GM12878 (cell line): ENCODE measurements at regions not wholly inside any gene's neighbourhood (a gene's known extent, or its start where the extent isn't known, plus 50 kb on each side); places are given as distances from the start of the nearest gene placed in this dataset.
"Not testable (repeated sequence)": the region's sequence is repeated elsewhere in the genome, so short reads cannot be mapped to it uniquely, and the experiment has no call there.

Experiments used
- ATAC-seq: fragments of 200-7000 bp; cut with Tn5 transposase; 3 replicates; pipeline ENCODE4 v1.9.1; 2020; ENCODE audit warnings: mild to moderate bottlenecking, moderate library complexity
- BruUV-seq: library from RNA; stranded (reverse); fragments of 400-500 nt; replicated peaks from 2 replicates; lab custom pipeline; 2021; lab: Mats Ljungman, UMichigan
- CTCF ChIA-PET: fragments of 300-600 bp; sonication (Branson Sonifier 250); formaldehyde crosslinking; extraction: SDS; loops from one replicate; lab custom pipeline; 2021; ENCODE audit warnings: inconsistent platforms; lab: Yijun Ruan, JAX
- POLR2A ChIA-PET: fragments of 350-600 bp; formaldehyde crosslinking; extraction: SDS; loops from one replicate; lab custom pipeline; 2021; ENCODE audit warnings: inconsistent platforms; lab: Charles Lee
- RAD21 ChIA-PET: fragments of 300-600 bp; sonication (Branson Sonifier 250); formaldehyde crosslinking; loops from one replicate; lab custom pipeline; 2023; ENCODE audit warnings: antibody characterized with exemption; ENCODE audit not compliant: unreplicated experiment; lab: Charles Lee
- SMC1A ChIA-PET: fragments of 300-600 bp; sonication (Branson Sonifier 250); formaldehyde crosslinking; loops from one replicate; lab custom pipeline; 2023; ENCODE audit not compliant: unreplicated experiment, uncharacterized antibody; lab: Charles Lee
- DNase-seq: peaks from one replicate; pipeline ENCODE4 v3.0.0-alpha.2; 2011; ENCODE audit warnings: low read depth, low spot score
- FAIRE-seq: peaks from 3 replicates; lab custom pipeline; 2011; peaks lifted over from hg19 to GRCh38; lab: Jason Lieb, UNC
- H2AFZ ChIP-seq: 2 replicates; pipeline ENCODE4 v1.6.0; 2011; ENCODE audit warnings: low read depth, low read length, control low read depth; ENCODE audit not compliant: control insufficient read depth
- H3K27ac ChIP-seq: 2 replicates; pipeline ENCODE4 v1.5.1; 2011; ENCODE audit warnings: control low read depth; ENCODE audit not compliant: control insufficient read depth, insufficient read depth
- H3K27me3 ChIP-seq, 2 experiments: replicated peaks in 1 of 2; 2 replicates each; pipeline versions ENCODE4 v1.6.0 to v1.6.1; 2011; ENCODE audit warnings: low read length in 1 of 2; ENCODE audit not compliant: control insufficient read depth in 2 of 2, insufficient read depth in 2 of 2
- H3K36me3 ChIP-seq, 2 experiments: 2 replicates each; pipeline ENCODE4 v1.5.1; 2011; ENCODE audit warnings: low read length in 1 of 2; ENCODE audit not compliant: control insufficient read depth in 2 of 2, insufficient read depth in 2 of 2
- H3K4me1 ChIP-seq: 2 replicates; pipeline ENCODE4 v1.6.1; 2011; ENCODE audit warnings: mild to moderate bottlenecking, low read length, moderate library complexity, mixed read lengths; ENCODE audit not compliant: control insufficient read depth, insufficient read depth
- H3K4me2 ChIP-seq: 2 replicates; pipeline ENCODE4 v1.6.0; 2011; ENCODE audit warnings: control low read depth; ENCODE audit not compliant: control insufficient read depth, insufficient read depth
- H3K4me3 ChIP-seq: fragments of 200-600 bp; sonication (generic); 2 replicates; pipeline ENCODE4 v1.5.1; 2016
- H3K79me2 ChIP-seq: 2 replicates; pipeline ENCODE4 v1.6.0; 2011; ENCODE audit warnings: low read length; ENCODE audit not compliant: control insufficient read depth, insufficient read depth
- H3K9ac ChIP-seq: 2 replicates; pipeline ENCODE4 v1.8.0; 2011; ENCODE audit warnings: low read length, control low read depth, mixed read lengths; ENCODE audit not compliant: control insufficient read depth, insufficient read depth
- H3K9me3 ChIP-seq: replicated peaks from 3 replicates; pipeline ENCODE4 v1.5.1; 2011; ENCODE audit warnings: mild to moderate bottlenecking, low read length; ENCODE audit not compliant: control insufficient read depth, insufficient read depth
- H4K20me1 ChIP-seq: 2 replicates; pipeline ENCODE4 v1.6.0; 2011; ENCODE audit not compliant: control insufficient read depth, insufficient read depth
- BMI1 ChIP-seq: fragments of 450-650 bp; IDR thresholded peaks from 2 replicates; pipeline ENCODE4 v1.6.1; 2016; ENCODE audit warnings: mild to moderate bottlenecking, moderate library complexity, borderline replicate concordance
- HCFC1 ChIP-seq: fragments of 150-350 bp; IDR thresholded peaks from 2 replicates; pipeline ENCODE4 v1.6.1; 2014; ENCODE audit warnings: low read length
- LARP7 ChIP-seq: fragments of 450-650 bp; IDR thresholded peaks from 2 replicates; pipeline ENCODE4 v1.6.1; 2017; ENCODE audit warnings: mild to moderate bottlenecking
- NKRF ChIP-seq: fragments of 450-650 bp; conservative IDR thresholded peaks from 2 replicates; pipeline ENCODE4 v1.6.1; 2017; ENCODE audit warnings: mild to moderate bottlenecking, moderate library complexity
- PML ChIP-seq: IDR thresholded peaks from 2 replicates; pipeline ENCODE4 v1.6.1; 2012; ENCODE audit warnings: low read length, inconsistent platforms
- POLR2A ChIP-seq: IDR thresholded peaks from 2 replicates; pipeline ENCODE4 v1.6.1; 2011; ENCODE audit warnings: low read depth, mild to moderate bottlenecking, low read length
- POLR2AphosphoS2 ChIP-seq: IDR thresholded peaks from 2 replicates; pipeline ENCODE4 v1.6.1; 2011; ENCODE audit warnings: low read depth, mild to moderate bottlenecking, low read length, improper control_type of control experiment, moderate library complexity
- SMAD1 ChIP-seq: fragments of 450-650 bp; IDR thresholded peaks from 2 replicates; pipeline ENCODE4 v1.6.1; 2018; ENCODE audit warnings: mild to moderate bottlenecking, low read depth; ENCODE audit not compliant: partially characterized antibody
- SMC3 ChIP-seq: IDR thresholded peaks from 2 replicates; pipeline ENCODE4 v1.6.1; 2011; ENCODE audit warnings: low read length, improper control_type of control experiment, borderline replicate concordance
- SPI1 ChIP-seq: IDR thresholded peaks from 2 replicates; pipeline ENCODE4 v1.6.1; 2011; ENCODE audit warnings: low read depth, mild to moderate bottlenecking, low read length, moderate library complexity, borderline replicate concordance; ENCODE audit not compliant: insufficient read depth
- SRF ChIP-seq, 2 experiments: IDR thresholded peaks; 2 replicates each; pipeline ENCODE4 v1.6.1; 2011; ENCODE audit warnings: low read depth in 2 of 2, low read length in 2 of 2, mild to moderate bottlenecking in 1 of 2, moderate library complexity in 1 of 2
- SUZ12 ChIP-seq: fragments of 200-600 bp; sonication (generic); IDR thresholded peaks from one replicate; pipeline ENCODE4 v1.6.1; 2018; ENCODE audit warnings: antibody characterized with exemption, mild to moderate bottlenecking; ENCODE audit not compliant: unreplicated experiment
- ZNF384 ChIP-seq: IDR thresholded peaks from 2 replicates; pipeline ENCODE4 v1.6.1; 2012; ENCODE audit warnings: low read depth, mild to moderate bottlenecking, low read length, improper control_type of control experiment, borderline replicate concordance
- WGBS: methylation state at CpG from one replicate; pipeline ENCODE4 v1.1.6; 2016; ENCODE audit warnings: low lambda C conversion rate; ENCODE audit not compliant: insufficient replicate concordance, insufficient coverage; ENCODE audit errors: missing lambda C conversion rate; 5-methylcytosine and 5-hydroxymethylcytosine counted together
- in situ Hi-C: fragments of 300-500 bp; cut with MboI; formaldehyde crosslinking; loops from 9 replicates; pipeline ENCODE4 v1.14.3; 2018; ENCODE audit warnings: mixed read lengths
- intact Hi-C: fragments of 100-400 bp; cut with micrococcal nuclease; formaldehyde crosslinking; loops from one replicate; pipeline ENCODE4 v1.14.2; 2022; ENCODE audit not compliant: unreplicated experiment

- TF ChIP-seq SMC3 (no peak), POLR2A (no peak), SMAD1 (no peak), POLR2AphosphoS2 (no peak), NKRF (no peak), SPI1 (no peak), BMI1 (no peak), ZNF384 (no peak), SUZ12 (no peak), HCFC1 (no peak), LARP7 (no peak), SRF (IDR thresholded peaks at IDR 0.05; ENCODE audit: low read depth in 2 of 2, low read length in 2 of 2) (no peak), PML (no peak)
- TF ChIP-seq, all 136 proteins: peak for 0
- SMC1A ChIA-PET = no interaction called here
- RAD21 ChIA-PET = no interaction called here
- Histone ChIP-seq H2AFZ (no peak overlapping the region), H3K27ac (no peak overlapping the region), H3K4me2 (no peak overlapping the region), H3K9me3 (no peaks in the 10 kb centered on the region), H4K20me1 (no peaks in the 10 kb centered on the region), H3K4me1 (no peaks in the 10 kb centered on the region), H3K4me3 (no peak overlapping the region), H3K79me2 (no peaks in the 10 kb centered on the region), H3K27me3 (no peaks in the 10 kb centered on the region), H3K9ac (no peak overlapping the region), H3K36me3 (no peaks in the 10 kb centered on the region)
- intact Hi-C loops (no loop called here), in situ Hi-C loops (no loop called here)
- POLR2A ChIA-PET = interaction anchor here (0.6 kb wide), 1 partner anchor 102 kb away, joined by 3 read pairs; no protein-coding TSS in a partner anchor
- ATAC-seq (no peak), FAIRE-seq (no peak), DNase-seq (no peak)
- 53% methylated on average over 5 of the region's 5 CpGs for WGBS
- BruUV-seq = no TSS peak
- CTCF ChIA-PET = no interaction called here
Observed at GRCh38 chr1:147417024-147417423, 124.3 kb upstream of the BCL9 start.

GRCh38 chr1:147423100-147423827 is 118.0 kb upstream of the BCL9 start:
- H3K36me3 ChIP-seq, in situ Hi-C loops, CTCF ChIA-PET, H3K27ac ChIP-seq, H3K4me3 ChIP-seq, H3K4me2 ChIP-seq, H4K20me1 ChIP-seq, H3K4me1 ChIP-seq, H3K79me2 ChIP-seq, H3K9me3 ChIP-seq, H2AFZ ChIP-seq, ATAC-seq, SMC1A ChIA-PET, RAD21 ChIA-PET, POLR2A ChIA-PET, DNase-seq, H3K9ac ChIP-seq, intact Hi-C loops, FAIRE-seq, BruUV-seq, H3K27me3 ChIP-seq: not testable (repeated sequence)
- 41% methylated on average over 20 of the region's 31 CpGs for WGBS
